ENCODE measurements at regions not wholly inside any gene's neighbourhood (a gene's known extent, or its start where the extent isn't known, plus 50 kb on each side); places are given as distances from the start of the nearest gene placed in this dataset.

- TF ChIP-seq HDAC6 (IDR thresholded peaks at IDR 0.05; ENCODE audit: low read depth, low read length) (no peak), CTCF (IDR thresholded peaks at IDR 0.05; ENCODE audit: control extremely low read depth in 1 of 3, insufficient read depth in 1 of 3, low read depth in 1 of 3, low read length in 3 of 3) (no peak), POLR2A (IDR thresholded peaks at IDR 0.05; ENCODE audit: control extremely low read depth in 1 of 2, low read depth in 2 of 2, low read length in 2 of 2) (no peak), GABPA (IDR thresholded peaks at IDR 0.05; ENCODE audit: borderline replicate concordance, insufficient read depth, low read length) (no peak), KDM1A (IDR thresholded peaks at IDR 0.05; ENCODE audit: borderline replicate concordance, low read length) (no peak), USF2 (IDR thresholded peaks at IDR 0.05; ENCODE audit: low read length) (no peak), EGR1 (IDR thresholded peaks at IDR 0.05; ENCODE audit: borderline replicate concordance, low read depth, low read length) (no peak), RNF2 (IDR thresholded peaks at IDR 0.05; ENCODE audit: borderline replicate concordance, low read depth, low read length, missing control alignments, poor library complexity, severe bottlenecking) (no peak), JUND (IDR thresholded peaks at IDR 0.05; ENCODE audit: low read length) (no peak), MAX (IDR thresholded peaks at IDR 0.05) (no peak), NANOG (IDR thresholded peaks at IDR 0.05; ENCODE audit: insufficient read depth, low read depth, low read length, poor library complexity, severe bottlenecking) (no peak), YY1 (IDR thresholded peaks at IDR 0.05; ENCODE audit: low read depth, low read length) (no peak), POLR2AphosphoS5 (IDR thresholded peaks at IDR 0.05; ENCODE audit: low read depth, low read length) (no peak)
Measured at GRCh38 chr7:46286356-46286755, 365.3 kb upstream of the IGFBP3 start.

All from H1 (cell line).